Uterus (tissue), 3 donors: ENCODE measurements at regions not wholly inside any gene's neighbourhood (a gene's known extent, or its start where the extent isn't known, plus 50 kb on each side); places are given as distances from the start of the nearest gene placed in this dataset.

Experiments
- DNase-seq, 2 donors: peaks; one replicate each; pipeline ENCODE4 v3.0.0-alpha.2; 2019 to 2020
- H3K27ac ChIP-seq, 2 donors: fragments of 200-600 bp; sonication (generic); 1 replicate in 1 of 2; 2 replicates in 1 of 2; pipeline ENCODE4 v1.5.1; 2016 to 2018
- H3K27me3 ChIP-seq, 2 donors: fragments of 200-600 bp; sonication (generic); one replicate each; pipeline ENCODE4 v1.5.1; 2018 to 2019; ENCODE audit warnings: control low read depth in 1 of 2
- H3K36me3 ChIP-seq, 2 donors: fragments of 200-600 bp; sonication (generic); one replicate each; pipeline ENCODE4 v1.5.1; 2019; ENCODE audit warnings: control low read depth in 1 of 2
- H3K4me1 ChIP-seq, 2 donors: fragments of 200-600 bp; sonication (generic); one replicate each; pipeline ENCODE4 v1.5.1; 2018 to 2019; ENCODE audit warnings: control low read depth in 1 of 2
- H3K4me3 ChIP-seq, 2 donors: fragments of 200-600 bp; sonication (generic); 1 replicate in 1 of 2; 2 replicates in 1 of 2; pipeline ENCODE4 v1.5.1; 2018 to 2019; ENCODE audit warnings: mild to moderate bottlenecking in 1 of 2
- H3K9me3 ChIP-seq, 2 donors: fragments of 200-600 bp; sonication (generic); one replicate each; pipeline ENCODE4 v1.5.1; 2019; ENCODE audit warnings: control low read depth in 1 of 2
- CTCF ChIP-seq, 4 experiments: fragments of 200-600 bp in 2 of 4; fragments of 450-650 bp in 2 of 4; sonication (generic) in 2 of 4; IDR thresholded peaks; one replicate each; pipeline ENCODE4 v1.5.1; 2016 to 2019; ENCODE audit warnings: antibody characterized with exemption in 4 of 4, mild to moderate bottlenecking in 2 of 4, moderate library complexity in 1 of 4
- POLR2A ChIP-seq, 2 donors: fragments of 450-650 bp; IDR thresholded peaks; one replicate each; pipeline ENCODE4 v1.6.1; 2016; ENCODE audit warnings: antibody characterized with exemption in 2 of 2, mild to moderate bottlenecking in 1 of 2, moderate library complexity in 1 of 2
- intact Hi-C: fragments of 100-400 bp; cut with DNase I; formaldehyde crosslinking; loops from one replicate; pipeline ENCODE4 v1.15.1; 2023; ENCODE audit warnings: low total_unique reads
- donor health status: DM: yes; HTN: yes; CAD: no.

GRCh38 chr2:5598156-5598555 lies 94.0 kb upstream of the SOX11 start:
- Histone ChIP-seq H3K36me3 (no peaks in the 10 kb centered on the region), H3K4me1 (no peaks in the 10 kb centered on the region), H3K9me3 (no peaks in the 10 kb centered on the region), H3K27me3 (no peaks in the 10 kb centered on the region), H3K4me3 (no peak overlapping the region), H3K27ac (no peak overlapping the region)
- DNase-seq = no peak
- intact Hi-C loops = no loop called here
- no peak for TF ChIP-seq POLR2A (IDR thresholded peaks at IDR 0.05)
- no peak for TF ChIP-seq CTCF (IDR thresholded peaks at IDR 0.05)

- intact Hi-C loops = no loop called here
- no peaks in the 10 kb centered on the region for H3K36me3 ChIP-seq
- no peaks in the 10 kb centered on the region for H3K4me1 ChIP-seq
- no peak for DNase-seq
- no peak overlapping the region for H3K27ac ChIP-seq
- H3K9me3 ChIP-seq = no peaks in the 10 kb centered on the region
- TF ChIP-seq CTCF (IDR thresholded peaks at IDR 0.05) (no peak), POLR2A (IDR thresholded peaks at IDR 0.05) (no peak)
- H3K4me3 ChIP-seq = no peak overlapping the region
- no peaks in the 10 kb centered on the region for H3K27me3 ChIP-seq
These were observed 83.0 kb upstream of the SOX11 start for GRCh38 chr2:5609201-5609600.

GRCh38 chr2:5612666-5613065 lies 79.5 kb upstream of the SOX11 start:
- Histone ChIP-seq H3K9me3 (no peaks in the 10 kb centered on the region), H3K4me1 (no peaks in the 10 kb centered on the region), H3K36me3 (no peaks in the 10 kb centered on the region), H3K27me3 (no peaks in the 10 kb centered on the region), H3K4me3 (no peak overlapping the region), H3K27ac (no peak overlapping the region)
- TF ChIP-seq CTCF (IDR thresholded peaks at IDR 0.05) = no peak
- TF ChIP-seq POLR2A (IDR thresholded peaks at IDR 0.05) = no peak
- DNase-seq = no peak
- intact Hi-C loops = no loop called here

GRCh38 chr2:5616019-5616418 lies 76.2 kb upstream of the SOX11 start:
- intact Hi-C loops = no loop called here

GRCh38 chr2:5617358-5617757 lies 74.8 kb upstream of the SOX11 start:
- no peak for DNase-seq
- no peak for TF ChIP-seq POLR2A (IDR thresholded peaks at IDR 0.05)
- no peak for TF ChIP-seq CTCF (IDR thresholded peaks at IDR 0.05)
- Histone ChIP-seq H3K4me3 (no peak overlapping the region), H3K4me1 (no peaks in the 10 kb centered on the region), H3K27me3 (no peaks in the 10 kb centered on the region), H3K36me3 (no peaks in the 10 kb centered on the region), H3K9me3 (no peaks in the 10 kb centered on the region), H3K27ac (no peak overlapping the region)
- intact Hi-C loops = no loop called here

More at GRCh38 chr2:5616019-5616418, 76.2 kb upstream of the SOX11 start:
- no peak overlapping the region for H3K27ac ChIP-seq
- H3K27me3 ChIP-seq = no peaks in the 10 kb centered on the region
- DNase-seq = no peak
- no peak overlapping the region for H3K4me3 ChIP-seq
- H3K9me3 ChIP-seq = no peaks in the 10 kb centered on the region
- H3K36me3 ChIP-seq = no peaks in the 10 kb centered on the region
- no peaks in the 10 kb centered on the region for H3K4me1 ChIP-seq
- no peak for TF ChIP-seq POLR2A (IDR thresholded peaks at IDR 0.05)
- no peak for TF ChIP-seq CTCF (IDR thresholded peaks at IDR 0.05)
